HEK293T (cell line): ENCODE measurements at regions not wholly inside any gene's neighbourhood (a gene's known extent, or its start where the extent isn't known, plus 50 kb on each side); places are given as distances from the start of the nearest gene placed in this dataset.

Source experiments
- CTCF ChIA-PET: fragments of 350-600 bp; formaldehyde crosslinking; extraction: SDS; loops from one replicate; lab custom pipeline; 2021; ENCODE audit warnings: antibody characterized with exemption, inconsistent platforms; lab: Yijun Ruan, JAX
- POLR2A ChIA-PET: fragments of 350-600 bp; formaldehyde crosslinking; extraction: SDS; loops from one replicate; lab custom pipeline; 2020; ENCODE audit warnings: antibody characterized with exemption, inconsistent platforms; lab: Yijun Ruan, JAX
- DNase-seq: peaks from one replicate; pipeline ENCODE4 v3.0.0; 2012; ENCODE audit warnings: mixed read lengths; ENCODE audit errors: extremely low spot score
- ARNT ChIP-seq: fragments of 450-650 bp; IDR thresholded peaks from 2 replicates; pipeline ENCODE4 v1.6.1; 2017; ENCODE audit warnings: mild to moderate bottlenecking
- BHLHE40 ChIP-seq: fragments of 450-650 bp; IDR thresholded peaks from 2 replicates; pipeline ENCODE4 v1.6.1; 2016; ENCODE audit warnings: mild to moderate bottlenecking, moderate library complexity, borderline replicate concordance
- CTBP1 ChIP-seq: fragments of 450-650 bp; IDR thresholded peaks from 2 replicates; pipeline ENCODE4 v1.6.1; 2016; ENCODE audit warnings: borderline replicate concordance
- ELF4 ChIP-seq: fragments of 450-650 bp; IDR thresholded peaks from 2 replicates; pipeline ENCODE4 v1.6.1; 2017; ENCODE audit warnings: antibody characterized with exemption
- FOXA1 ChIP-seq: fragments of 450-650 bp; IDR thresholded peaks from 2 replicates; pipeline ENCODE4 v1.6.1; 2016; ENCODE audit warnings: mild to moderate bottlenecking
- FOXK2 ChIP-seq: fragments of 450-650 bp; IDR thresholded peaks from 2 replicates; pipeline ENCODE4 v1.6.1; 2016; ENCODE audit warnings: mild to moderate bottlenecking
- FOXM1 ChIP-seq: fragments of 450-650 bp; IDR thresholded peaks from 2 replicates; pipeline ENCODE4 v1.6.1; 2017; ENCODE audit warnings: mild to moderate bottlenecking, borderline replicate concordance
- HDGF ChIP-seq: fragments of 450-650 bp; IDR thresholded peaks from 2 replicates; pipeline ENCODE4 v1.6.1; 2017; ENCODE audit warnings: antibody characterized with exemption, borderline replicate concordance
- L3MBTL2 ChIP-seq: fragments of 450-650 bp; conservative IDR thresholded peaks from 2 replicates; pipeline ENCODE4 v1.6.1; 2016; ENCODE audit warnings: mild to moderate bottlenecking
- LEF1 ChIP-seq: fragments of 450-650 bp; IDR thresholded peaks from 2 replicates; pipeline ENCODE4 v1.6.1; 2017; ENCODE audit warnings: mild to moderate bottlenecking, borderline replicate concordance
- NFRKB ChIP-seq: fragments of 450-650 bp; IDR thresholded peaks from 2 replicates; pipeline ENCODE4 v1.6.1; 2016; ENCODE audit warnings: mild to moderate bottlenecking, moderate library complexity
- SP1 ChIP-seq: fragments of 450-650 bp; IDR thresholded peaks from 2 replicates; pipeline ENCODE4 v1.6.1; 2017
- SUZ12 ChIP-seq: fragments of 450-650 bp; IDR thresholded peaks from 2 replicates; pipeline ENCODE4 v1.6.1; 2016; ENCODE audit warnings: mild to moderate bottlenecking
- TARDBP ChIP-seq: fragments of 450-650 bp; IDR thresholded peaks from 2 replicates; pipeline ENCODE4 v1.6.1; 2016
- ZNF384 ChIP-seq: fragments of 450-650 bp; IDR thresholded peaks from 2 replicates; pipeline ENCODE4 v1.6.1; 2016
- TF ChIP-seq, protein P1 (sequence below): fragments of 450-650 bp; IDR thresholded peaks from 2 replicates; pipeline ENCODE4 v1.6.1; 2016

- DNase-seq: no peak
- no peak for TF ChIP-seq CTBP1
- TF ChIP-seq HDGF: no peak
- TF ChIP-seq ELF4: no peak
- no peak for TF ChIP-seq BHLHE40
- no peak for TF ChIP-seq FOXA1
- no peak for TF ChIP-seq ARNT
- TF ChIP-seq LEF1: no peak
- no peak for TF ChIP-seq L3MBTL2
- no peak for TF ChIP-seq NFRKB
- TF ChIP-seq ZNF384: no peak
- TF ChIP-seq, protein P1, sequence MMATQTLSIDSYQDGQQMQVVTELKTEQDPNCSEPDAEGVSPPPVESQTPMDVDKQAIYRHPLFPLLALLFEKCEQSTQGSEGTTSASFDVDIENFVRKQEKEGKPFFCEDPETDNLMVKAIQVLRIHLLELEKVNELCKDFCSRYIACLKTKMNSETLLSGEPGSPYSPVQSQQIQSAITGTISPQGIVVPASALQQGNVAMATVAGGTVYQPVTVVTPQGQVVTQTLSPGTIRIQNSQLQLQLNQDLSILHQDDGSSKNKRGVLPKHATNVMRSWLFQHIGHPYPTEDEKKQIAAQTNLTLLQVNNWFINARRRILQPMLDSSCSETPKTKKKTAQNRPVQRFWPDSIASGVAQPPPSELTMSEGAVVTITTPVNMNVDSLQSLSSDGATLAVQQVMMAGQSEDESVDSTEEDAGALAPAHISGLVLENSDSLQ: no peak
- no peak for TF ChIP-seq FOXM1
- TF ChIP-seq TARDBP: no peak
- no peak for TF ChIP-seq FOXK2
- no peak for TF ChIP-seq SUZ12
- POLR2A ChIA-PET: no interaction called here
- CTCF ChIA-PET: no interaction called here
These were observed 78.2 kb upstream of the NR4A3 start for GRCh38 chr9:99743455-99743854.

DNA sequence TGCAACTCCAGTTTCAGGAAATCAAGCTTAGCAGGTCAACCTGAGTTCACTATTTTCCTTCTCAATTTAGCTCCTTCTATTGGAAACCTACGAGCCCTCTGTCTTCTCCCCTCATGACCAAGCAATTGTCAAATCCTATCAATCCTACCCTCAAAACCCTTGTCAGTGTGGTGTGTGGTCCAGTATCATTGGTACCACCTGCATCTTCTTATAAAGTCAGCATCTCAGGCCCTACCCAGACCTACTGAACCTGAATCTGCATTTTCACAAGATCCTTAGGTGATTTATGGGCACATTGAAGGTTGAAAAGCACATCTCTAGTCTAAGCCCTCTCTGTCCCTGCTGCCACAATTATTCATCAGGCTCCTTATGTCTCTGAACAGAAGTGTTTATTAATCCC lies 77.6 kb upstream of the NR4A3 start:
- no peak for TF ChIP-seq HDGF
- no peak for TF ChIP-seq SP1
- TF ChIP-seq CTBP1: no peak
- no peak for TF ChIP-seq ZNF384
- TF ChIP-seq L3MBTL2: no peak
- no peak for TF ChIP-seq SUZ12
- no peak for TF ChIP-seq NFRKB
- TF ChIP-seq ELF4: no peak
- TF ChIP-seq ARNT: no peak
- TF ChIP-seq FOXM1: no peak
- TF ChIP-seq TARDBP: no peak
- no peak for TF ChIP-seq FOXA1
- no peak for DNase-seq
- ChIA-PET POLR2A (no interaction called here), CTCF (no interaction called here)

- ChIA-PET CTCF (no interaction called here), POLR2A (no interaction called here)
- no peak for DNase-seq
- TF ChIP-seq FOXK2 (no peak), ZNF384 (no peak), HDGF (no peak), FOXM1 (no peak), L3MBTL2 (no peak), LEF1 (no peak), TARDBP (no peak), FOXA1 (no peak), SP1 (no peak)
- TF ChIP-seq, protein P1: no peak
These were observed 76.6 kb upstream of the NR4A3 start for GRCh38 chr9:99745085-99745484.

- TF ChIP-seq, protein P1: no peak
- TF ChIP-seq FOXK2: no peak
- TF ChIP-seq FOXA1: no peak
- no peak for TF ChIP-seq SUZ12
- CTCF ChIA-PET: no interaction called here
- DNase-seq: no peak
- POLR2A ChIA-PET: no interaction called here
These were observed 75.3 kb upstream of the NR4A3 start for GRCh38 chr9:99746406-99746805.

GRCh38 chr9:99748266-99748665 lies 73.4 kb upstream of the NR4A3 start:
- ChIA-PET CTCF (no interaction called here), POLR2A (no interaction called here)
- DNase-seq: no peak
- TF ChIP-seq SUZ12 (no peak), HDGF (no peak), BHLHE40 (no peak), ZNF384 (no peak), CTBP1 (no peak), LEF1 (no peak), SP1 (no peak), FOXA1 (no peak), ELF4 (no peak), L3MBTL2 (no peak), FOXM1 (no peak), NFRKB (no peak), ARNT (no peak), TARDBP (no peak)
- TF ChIP-seq, protein P1: no peak

- ChIA-PET CTCF (no interaction called here), POLR2A (no interaction called here)
- no peak for TF ChIP-seq ARNT
- no peak for TF ChIP-seq LEF1
- TF ChIP-seq HDGF: no peak
- no peak for TF ChIP-seq BHLHE40
- no peak for TF ChIP-seq FOXK2
- TF ChIP-seq FOXM1: no peak
- no peak for TF ChIP-seq ELF4
- TF ChIP-seq, protein P1: no peak
- TF ChIP-seq ZNF384: no peak
- TF ChIP-seq SUZ12: no peak
- TF ChIP-seq SP1: no peak
- TF ChIP-seq FOXA1: no peak
- no peak for TF ChIP-seq L3MBTL2
- DNase-seq: no peak
These were observed 73.0 kb upstream of the NR4A3 start for GRCh38 chr9:99748676-99749075.
